SK-N-MC (cell line): ENCODE measurements at regions not wholly inside any gene's neighbourhood (a gene's known extent, or its start where the extent isn't known, plus 50 kb on each side); places are given as distances from the start of the nearest gene placed in this dataset.
"Not testable (repeated sequence)": the region's sequence is repeated elsewhere in the genome, so short reads cannot be mapped to it uniquely, and the experiment has no call there.

Experiments used
- DNase-seq: peaks from one replicate; pipeline ENCODE4 v3.0.0-alpha.2; 2011; ENCODE audit warnings: low read depth, low spot score
- H3K27ac ChIP-seq: fragments of 200-600 bp; sonication (generic); 2 replicates; pipeline ENCODE4 v1.5.1; 2016; ENCODE audit warnings: mixed run types
- H3K36me3 ChIP-seq: fragments of 200-600 bp; sonication (generic); 2 replicates; pipeline ENCODE4 v1.6.1; 2017; ENCODE audit warnings: antibody characterized with exemption, low read length, mixed read lengths; ENCODE audit not compliant: insufficient read depth
- H3K4me3 ChIP-seq: fragments of 200-600 bp; sonication (generic); 2 replicates; pipeline ENCODE4 v1.5.1; 2016
- H3K9ac ChIP-seq: fragments of 200-600 bp; sonication (generic); 2 replicates; pipeline ENCODE4 v1.8.0; 2017; ENCODE audit warnings: mixed run types, mixed read lengths; ENCODE audit not compliant: insufficient read length
- H3K9me3 ChIP-seq: fragments of 200-600 bp; sonication (generic); 2 replicates; pipeline ENCODE4 v1.6.1; 2017; ENCODE audit warnings: low read depth, mild to moderate bottlenecking, antibody characterized with exemption, low read length, moderate library complexity, mixed read lengths
- EZH2 ChIP-seq: fragments of 200-600 bp; sonication (generic); IDR thresholded peaks from one replicate; pipeline ENCODE4 v1.6.1; 2017; ENCODE audit warnings: antibody characterized with exemption
- FOXP2 ChIP-seq: optimal IDR thresholded peaks from 2 replicates; pipeline ENCODE3; 2011; ENCODE audit warnings: mild to moderate bottlenecking, moderate library complexity; ENCODE audit not compliant: insufficient read depth; ENCODE audit errors: extremely low read length, control extremely low read depth
- POLR2AphosphoS5 ChIP-seq: IDR thresholded peaks from 2 replicates; pipeline ENCODE4 v1.6.1; 2012; ENCODE audit warnings: mild to moderate bottlenecking, low read depth, low read length, borderline replicate concordance

DNA sequence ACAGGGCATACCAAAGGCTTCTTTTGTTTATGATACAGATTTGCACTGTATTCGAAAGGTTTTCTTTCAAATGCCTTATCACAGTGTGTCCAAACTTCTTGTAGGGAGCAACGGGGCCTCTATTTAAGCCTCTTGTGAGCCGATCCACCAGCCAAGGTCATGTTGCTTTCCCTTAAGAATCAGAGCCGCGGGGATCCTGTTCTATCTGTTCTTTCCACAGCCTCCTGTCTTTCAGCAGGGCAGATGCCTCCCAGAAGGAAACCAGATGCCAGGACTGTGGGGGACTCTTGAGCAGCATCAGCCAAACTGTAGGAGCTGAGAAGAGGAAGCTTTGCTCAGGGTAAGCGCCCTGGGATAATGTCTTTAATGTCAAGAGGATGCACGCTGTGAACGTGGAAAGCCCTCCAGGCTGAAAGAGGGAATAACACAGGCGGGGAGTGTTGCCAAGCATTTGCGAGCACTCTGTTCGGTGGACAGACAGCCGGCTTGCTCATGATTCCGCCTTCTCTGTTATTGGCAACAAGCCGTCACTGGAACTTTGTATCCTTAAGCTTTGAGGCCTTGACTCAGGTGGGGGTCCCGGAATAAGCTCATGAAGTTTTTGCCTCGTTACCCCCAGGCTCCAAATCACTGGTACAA, 279.8 kb upstream of the FRG1 start:
- Histone ChIP-seq H3K27ac (no peak overlapping the region), H3K4me3 (0 out of 2 replicates have a peak overlapping the region, but pooled peaks have one; percentile 15), H3K9ac (no peak overlapping the region), H3K9me3 (no peaks in the 10 kb centered on the region), H3K36me3 (no peaks in the 10 kb centered on the region)
- no peak for DNase-seq
- TF ChIP-seq POLR2AphosphoS5, result no peak
- TF ChIP-seq EZH2, result no peak
- TF ChIP-seq FOXP2, result no peak

DNA sequence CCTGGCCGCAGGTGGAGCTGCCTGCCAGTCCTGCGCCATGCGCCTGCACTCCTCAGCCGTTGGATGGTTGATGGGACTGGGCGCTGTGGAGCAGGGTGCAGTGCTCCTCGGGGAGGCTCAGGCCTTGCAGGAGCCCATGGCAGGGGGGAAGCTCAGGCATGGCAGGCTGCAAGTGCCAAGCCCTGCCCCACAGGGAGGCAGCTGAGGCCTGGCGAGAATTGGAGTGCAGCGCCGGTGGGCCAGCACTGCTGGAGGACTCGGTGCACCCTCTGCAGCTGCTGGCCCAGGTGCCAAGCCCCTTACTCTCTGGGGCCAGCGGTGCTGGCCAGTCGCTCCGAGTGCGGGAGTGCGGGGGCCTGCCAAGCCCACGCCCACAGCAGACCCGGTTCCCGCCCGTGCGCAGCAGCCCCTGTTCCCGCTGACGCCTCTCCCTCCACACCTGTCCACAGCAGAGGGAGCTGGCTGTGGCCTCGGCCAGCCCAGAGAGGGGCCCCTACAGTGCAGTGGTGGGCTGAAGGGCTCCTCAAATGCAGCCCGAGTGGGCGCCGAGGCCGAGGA, 275.9 kb upstream of the FRG1 start:
- Histone ChIP-seq H3K9ac (no peak overlapping the region), H3K36me3 (no peaks in the 10 kb centered on the region), H3K27ac (no peak overlapping the region), H3K4me3 (no peak overlapping the region), H3K9me3 (no peaks in the 10 kb centered on the region)
- DNase-seq, result no peak
- TF ChIP-seq EZH2 (no peak), FOXP2 (no peak), POLR2AphosphoS5 (no peak)

DNA sequence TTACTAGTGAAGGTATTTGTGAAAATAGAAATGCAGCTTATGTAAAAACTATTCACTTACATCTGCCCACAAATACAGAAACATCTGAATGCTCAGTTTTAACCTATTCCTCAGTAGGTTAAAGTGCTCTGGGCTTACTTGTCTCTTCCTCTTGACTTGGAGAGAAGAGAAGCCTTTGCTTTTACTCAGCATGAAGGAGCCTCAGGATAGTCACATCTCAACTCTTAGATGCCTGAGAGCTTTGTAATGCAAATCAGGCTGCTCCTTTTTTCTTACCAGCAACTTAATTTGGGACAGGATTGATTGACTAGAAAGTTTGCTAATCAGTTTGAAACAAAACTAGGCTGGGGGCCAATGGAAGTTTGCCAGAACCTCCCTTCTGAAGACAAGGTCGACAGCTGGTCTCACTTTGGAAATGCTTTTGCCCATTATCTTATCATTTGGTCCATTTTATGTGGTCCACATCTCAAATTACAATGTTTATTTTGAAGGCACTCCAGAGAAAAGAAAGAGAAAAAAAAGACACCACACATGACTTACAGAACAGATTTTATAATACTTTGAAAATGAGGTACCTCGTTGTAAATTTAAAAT, 274.9 kb upstream of the FRG1 start:
- H3K36me3 ChIP-seq, H3K9me3 ChIP-seq, H3K4me3 ChIP-seq, DNase-seq, H3K9ac ChIP-seq, H3K27ac ChIP-seq: not testable (repeated sequence)

DNA sequence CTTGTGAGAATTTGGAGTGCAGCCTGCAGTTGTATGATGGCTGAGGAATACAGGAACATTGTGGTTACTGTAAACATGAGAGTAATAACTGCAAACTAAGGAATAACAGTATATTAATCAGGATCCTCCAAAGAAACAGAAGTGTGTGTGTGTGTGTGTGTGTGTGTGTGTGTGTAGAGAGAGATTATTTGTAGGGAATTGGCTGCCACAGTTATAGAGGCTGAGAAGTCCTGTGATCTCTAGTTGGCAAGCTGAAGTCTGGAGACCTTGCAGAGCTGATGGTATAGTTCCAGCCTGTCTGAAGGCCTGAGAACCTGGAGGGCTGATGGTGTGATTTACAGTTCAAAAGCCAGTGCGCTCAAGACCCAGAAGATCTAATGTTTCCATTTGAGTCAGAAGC, 273.3 kb upstream of the FRG1 start:
- not testable (repeated sequence) for H3K4me3 ChIP-seq, H3K9ac ChIP-seq

DNA sequence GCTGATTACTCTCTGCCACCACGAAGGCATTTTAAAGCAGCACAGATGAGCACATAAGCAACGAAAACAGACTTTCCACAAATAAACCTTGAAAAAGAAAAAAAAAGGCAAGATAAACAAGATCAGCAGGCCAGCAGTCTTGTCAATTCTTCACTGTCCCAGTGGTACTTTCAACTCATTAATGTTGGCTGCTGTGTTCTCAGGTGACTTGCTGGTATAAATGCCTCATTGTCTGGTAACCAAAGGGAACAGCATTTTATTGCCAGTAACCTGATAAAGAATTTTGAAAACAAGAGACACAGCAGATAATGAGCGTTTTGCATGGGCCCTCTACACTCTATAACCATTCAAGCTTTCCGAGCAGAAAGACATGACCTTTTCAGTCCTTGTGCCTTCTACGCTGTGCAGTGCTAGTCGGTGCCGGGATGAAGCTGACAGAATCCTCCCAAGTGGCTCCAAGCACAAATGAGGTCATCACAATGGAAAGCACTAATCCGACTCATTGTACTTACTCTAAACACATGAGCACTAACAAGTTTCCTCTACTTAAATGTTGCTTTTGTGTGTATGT, 242.9 kb upstream of the FRG1 start:
- H3K27ac ChIP-seq, H3K9me3 ChIP-seq, DNase-seq, H3K9ac ChIP-seq, H3K4me3 ChIP-seq, H3K36me3 ChIP-seq: not testable (repeated sequence)

More for the DNA sequence above, 273.3 kb upstream of the FRG1 start:
- H3K36me3 ChIP-seq, DNase-seq, H3K9me3 ChIP-seq, H3K27ac ChIP-seq: not testable (repeated sequence)

DNA sequence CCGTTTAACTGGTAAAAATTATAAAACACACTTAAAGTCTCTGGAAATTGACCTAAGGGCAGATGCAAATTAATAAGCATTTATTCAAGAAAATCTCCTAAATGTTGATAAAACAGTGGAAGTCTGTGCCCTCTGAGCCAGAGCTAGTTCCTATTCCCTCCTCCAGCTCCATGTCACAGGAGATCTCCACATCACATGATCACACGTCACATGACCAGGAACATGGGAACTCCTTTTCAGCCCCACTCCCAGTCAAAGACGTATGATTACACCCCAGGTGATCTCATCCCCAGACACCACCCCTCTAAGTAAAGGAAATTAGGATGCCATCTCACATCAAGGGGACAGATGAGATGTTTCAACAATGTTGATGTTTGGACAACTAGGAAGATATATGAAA, 237.7 kb upstream of the FRG1 start:
- H3K27ac ChIP-seq, DNase-seq, H3K4me3 ChIP-seq: not testable (repeated sequence)

DNA sequence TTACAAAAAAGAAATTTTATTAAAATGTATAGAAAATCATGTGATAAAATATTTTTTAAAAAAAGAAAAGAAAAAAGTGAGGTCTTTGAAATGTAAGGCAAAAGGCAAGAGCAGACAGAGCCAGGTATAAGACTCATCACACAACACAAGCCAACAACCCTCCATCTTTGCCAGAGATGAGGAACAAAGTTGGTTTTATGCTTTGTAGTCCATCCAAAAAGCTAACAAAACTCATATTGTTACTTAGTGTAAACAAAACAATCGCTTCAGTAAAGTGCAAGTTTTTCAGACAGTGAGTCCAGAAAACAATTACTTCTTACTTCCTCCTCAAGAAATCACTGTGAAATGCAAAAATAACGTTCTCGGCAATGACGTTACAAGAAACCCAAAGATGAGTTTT, 233.9 kb upstream of the FRG1 start:
- not testable (repeated sequence) for H3K9ac ChIP-seq, H3K27ac ChIP-seq, H3K9me3 ChIP-seq, DNase-seq, H3K36me3 ChIP-seq, H3K4me3 ChIP-seq

More for the DNA sequence above, 237.7 kb upstream of the FRG1 start:
- not testable (repeated sequence) for H3K9me3 ChIP-seq, H3K9ac ChIP-seq, H3K36me3 ChIP-seq

DNA sequence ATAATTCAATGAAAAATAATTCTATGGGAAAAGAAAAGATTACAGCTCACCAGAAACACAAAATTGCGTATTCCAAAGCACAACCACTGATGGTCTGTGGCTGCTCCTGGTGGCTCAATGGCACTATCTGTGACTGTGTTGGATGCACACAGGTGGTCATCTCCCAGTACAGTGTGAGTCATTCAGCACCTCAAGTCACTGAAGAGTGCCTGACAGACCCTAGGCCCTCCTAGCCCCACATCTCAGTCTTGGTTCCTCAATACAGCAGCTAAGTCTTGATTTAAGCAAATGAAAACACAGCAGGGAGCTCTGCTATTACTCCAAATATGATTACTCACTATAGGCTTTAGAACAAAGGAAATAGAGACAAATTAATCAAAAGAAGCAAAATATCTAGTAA, 233.4 kb upstream of the FRG1 start:
- H3K27ac ChIP-seq, H3K9me3 ChIP-seq, H3K9ac ChIP-seq, H3K4me3 ChIP-seq, H3K36me3 ChIP-seq, DNase-seq: not testable (repeated sequence)

DNA sequence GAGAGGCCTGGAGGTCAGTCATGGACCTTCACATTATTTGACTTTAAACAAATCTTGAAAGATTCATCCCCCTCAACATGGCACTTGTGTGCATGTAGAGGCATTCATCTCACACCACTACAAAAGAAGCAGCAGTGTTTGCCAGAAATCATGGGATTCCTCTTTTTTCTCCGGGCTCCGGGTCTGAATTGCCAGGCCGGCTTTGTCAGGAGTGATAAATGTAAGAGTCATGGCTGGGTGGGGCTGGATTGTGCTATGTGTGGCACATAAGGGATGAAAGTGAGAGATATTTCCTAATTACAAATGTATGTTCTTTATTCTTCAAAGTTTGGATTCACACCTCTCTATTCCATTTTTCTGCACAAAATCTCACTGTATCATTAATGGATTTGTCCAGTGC, 228.7 kb upstream of the FRG1 start:
- not testable (repeated sequence) for H3K4me3 ChIP-seq

DNA sequence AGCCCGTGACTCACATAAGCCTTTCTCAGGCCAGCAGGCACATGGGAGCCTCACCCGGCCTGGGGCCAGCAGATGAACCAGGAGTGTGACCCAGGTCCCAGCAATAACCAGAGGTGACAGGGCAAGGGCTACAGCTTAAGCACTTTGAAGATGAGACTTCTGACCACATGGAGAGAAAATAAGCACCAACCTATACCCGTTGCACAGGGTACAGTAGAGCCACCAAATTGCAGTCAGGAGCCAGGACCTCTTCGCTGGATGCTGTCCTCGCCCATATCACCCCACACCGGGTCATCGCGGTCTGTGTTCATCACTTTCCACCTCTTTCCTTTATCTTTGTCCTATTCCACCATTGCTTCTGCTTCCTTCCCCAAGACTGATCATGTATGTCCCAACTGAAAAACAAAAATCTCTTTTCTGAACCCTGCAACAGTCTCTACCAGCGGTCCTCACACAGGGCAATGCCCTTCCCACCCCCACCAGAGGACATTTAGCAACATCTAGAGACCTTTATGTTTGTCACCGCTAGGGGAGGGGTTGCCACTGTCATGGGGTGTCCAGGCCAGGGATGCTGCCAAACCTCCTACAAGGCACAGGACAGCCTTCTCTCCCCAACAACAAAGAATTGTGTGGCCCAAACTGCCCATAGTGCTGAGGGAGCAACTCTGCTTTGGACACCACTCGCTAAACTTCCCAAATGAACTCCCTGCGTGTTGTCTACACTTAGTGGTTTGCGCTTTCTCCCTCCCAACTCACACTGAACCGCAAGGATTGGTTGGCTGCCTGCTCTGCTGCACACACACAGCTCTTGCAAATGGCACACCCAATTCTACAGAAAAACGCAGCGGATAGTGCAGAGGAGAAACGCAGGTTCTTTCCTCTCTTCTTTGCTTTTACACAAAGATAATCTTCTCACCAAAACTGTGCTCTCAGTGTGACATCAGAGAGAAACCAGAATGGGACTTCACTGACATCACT, 219.4 kb upstream of the FRG1 start:
- not testable (repeated sequence) for H3K9ac ChIP-seq, H3K27ac ChIP-seq, DNase-seq, H3K9me3 ChIP-seq, H3K4me3 ChIP-seq, H3K36me3 ChIP-seq

More for the DNA sequence above, 228.7 kb upstream of the FRG1 start:
- H3K27ac ChIP-seq, H3K9me3 ChIP-seq, DNase-seq, H3K36me3 ChIP-seq, H3K9ac ChIP-seq: not testable (repeated sequence)

DNA sequence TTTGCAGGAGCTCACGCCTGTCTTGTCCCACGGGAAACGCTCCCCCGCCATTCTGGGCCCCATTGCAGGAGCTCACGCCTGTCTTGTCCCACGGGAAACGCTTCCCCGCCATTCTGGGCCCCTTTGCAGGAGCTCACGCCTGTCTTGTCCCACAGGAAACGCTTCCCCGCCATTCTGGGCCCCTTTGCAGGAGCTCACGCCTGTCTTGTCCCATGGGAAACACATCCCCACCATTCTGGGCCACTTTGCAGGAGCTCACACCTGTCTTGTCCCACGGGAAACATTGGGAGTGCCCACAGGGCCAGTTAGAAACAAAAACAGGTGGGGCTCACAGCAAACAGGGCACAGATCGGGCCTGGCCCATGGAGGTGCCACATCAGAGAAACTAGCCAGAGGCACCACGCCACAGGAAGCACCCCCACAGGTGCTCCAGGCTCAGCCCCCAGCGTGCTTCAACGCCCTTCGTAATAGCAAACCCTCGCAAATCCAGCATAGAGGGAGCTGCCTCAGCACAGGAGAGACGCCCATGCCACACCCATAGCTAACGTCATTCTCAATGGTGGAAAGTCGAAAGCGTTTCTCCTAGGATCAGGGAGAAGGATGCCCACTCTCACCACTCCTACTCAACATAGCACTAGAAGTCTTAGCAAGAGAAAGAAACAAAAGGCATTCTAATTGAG, 218.2 kb upstream of the FRG1 start:
- not testable (repeated sequence) for H3K4me3 ChIP-seq, H3K27ac ChIP-seq, H3K9me3 ChIP-seq, H3K9ac ChIP-seq, DNase-seq, H3K36me3 ChIP-seq

DNA sequence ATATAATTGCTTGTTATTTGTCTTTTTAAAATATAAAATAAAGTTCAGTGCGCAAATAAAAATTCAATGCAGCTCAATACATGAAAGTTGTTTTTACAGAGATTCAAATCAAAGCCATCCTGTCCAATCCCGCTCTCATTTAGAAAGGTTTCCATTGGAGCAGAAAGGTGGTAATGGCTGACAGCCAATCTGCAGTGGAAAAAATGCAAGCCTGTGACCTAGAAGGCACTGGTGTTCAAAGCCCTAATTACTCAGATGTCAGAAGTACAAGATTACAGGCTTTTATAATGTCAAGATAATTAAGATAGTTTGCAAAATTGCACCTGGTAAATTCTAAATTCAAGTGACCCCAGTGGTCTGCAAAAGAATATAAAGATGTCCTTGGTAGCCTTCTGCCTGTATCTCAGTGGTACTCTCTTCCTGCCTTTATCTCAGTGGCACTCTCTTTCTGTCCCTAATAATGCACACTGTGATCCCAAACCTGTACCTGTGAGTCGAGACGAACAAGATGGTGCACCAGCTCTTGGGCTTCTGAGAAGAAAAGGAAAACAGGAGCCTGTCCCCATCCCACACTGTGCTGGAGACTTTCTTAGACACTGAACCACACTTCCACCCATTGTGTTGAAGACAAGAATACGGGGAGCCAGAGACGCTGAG, 212.6 kb upstream of the FRG1 start:
- H3K9me3 ChIP-seq, DNase-seq: not testable (repeated sequence)

More for the DNA sequence above, 212.6 kb upstream of the FRG1 start:
- H3K4me3 ChIP-seq, H3K9ac ChIP-seq, H3K36me3 ChIP-seq, H3K27ac ChIP-seq: not testable (repeated sequence)
